PC-9 (cell line): ENCODE measurements at regions not wholly inside any gene's neighbourhood (a gene's known extent, or its start where the extent isn't known, plus 50 kb on each side); places are given as distances from the start of the nearest gene placed in this dataset.

Experiments used
- BruUV-seq: library from RNA; stranded (reverse); fragments of 400-500 nt; replicated peaks from 2 replicates; lab custom pipeline; 2021; lab: Mats Ljungman, UMichigan
- CTCF ChIA-PET: fragments of 300-600 bp; sonication (Branson Sonifier 250); formaldehyde crosslinking; loops from one replicate; lab custom pipeline; 2022; ENCODE audit warnings: antibody characterized with exemption; lab: Charles Lee
- POLR2A ChIA-PET: fragments of 300-600 bp; sonication (Branson Sonifier 250); formaldehyde crosslinking; loops from one replicate; lab custom pipeline; 2022; ENCODE audit warnings: antibody characterized with exemption; ENCODE audit not compliant: unreplicated experiment; lab: Charles Lee
- DNase-seq, 2 experiments: peaks; one replicate each; pipeline versions ENCODE4 v3.0.0 to v3.0.0-alpha.2; 2015 to 2022; ENCODE audit warnings: mixed read lengths in 1 of 2
- H2AFZ ChIP-seq: fragments of 200-600 bp; sonication (generic); 2 replicates; pipeline ENCODE4 v1.8.1; 2017; ENCODE audit warnings: antibody characterized with exemption
- H3F3A ChIP-seq: fragments of 200-600 bp; sonication (generic); 2 replicates; pipeline ENCODE4 v1.8.1; 2017; ENCODE audit warnings: antibody characterized with exemption, mild to moderate bottlenecking, low read depth; ENCODE audit not compliant: insufficient read depth
- H3K27ac ChIP-seq: fragments of 200-600 bp; sonication (generic); 2 replicates; pipeline ENCODE4 v1.6.1; 2016; ENCODE audit warnings: mixed run types
- H3K27me3 ChIP-seq: fragments of 200-600 bp; sonication (generic); 2 replicates; pipeline ENCODE4 v1.6.1; 2016; ENCODE audit warnings: low read depth, mixed run types; ENCODE audit not compliant: insufficient read depth
- H3K36me3 ChIP-seq: fragments of 200-600 bp; sonication (generic); 2 replicates; pipeline ENCODE4 v1.6.1; 2016; ENCODE audit warnings: low read depth, mixed run types
- H3K4me1 ChIP-seq: fragments of 200-600 bp; sonication (generic); replicated peaks from 2 replicates; pipeline ENCODE4 v1.6.1; 2016; ENCODE audit warnings: mixed run types; ENCODE audit not compliant: insufficient read depth
- H3K4me2 ChIP-seq: fragments of 200-600 bp; sonication (generic); 2 replicates; pipeline ENCODE4 v1.6.1; 2017; ENCODE audit warnings: mixed run types
- H3K4me3 ChIP-seq: fragments of 200-600 bp; sonication (generic); 2 replicates; pipeline ENCODE4 v1.6.1; 2016; ENCODE audit warnings: mixed run types
- H3K79me2 ChIP-seq: fragments of 200-600 bp; sonication (generic); 2 replicates; pipeline ENCODE4 v1.6.1; 2017; ENCODE audit warnings: low read depth, mixed run types
- H3K9me2 ChIP-seq: fragments of 200-600 bp; sonication (generic); 2 replicates; pipeline ENCODE4 v1.8.1; 2017; ENCODE audit warnings: mild to moderate bottlenecking; ENCODE audit not compliant: insufficient read depth
- H3K9me3 ChIP-seq: fragments of 200-600 bp; sonication (generic); 2 replicates; pipeline ENCODE4 v1.8.1; 2016; ENCODE audit warnings: low read depth; ENCODE audit not compliant: insufficient read depth
- H4K20me1 ChIP-seq: fragments of 200-600 bp; sonication (generic); 2 replicates; pipeline ENCODE4 v1.8.1; 2017; ENCODE audit not compliant: insufficient read depth
- EZH2 ChIP-seq: fragments of 200-600 bp; sonication (generic); IDR thresholded peaks from 2 replicates; pipeline ENCODE4 v1.8.0; 2017; ENCODE audit warnings: antibody characterized with exemption, low read depth
- intact Hi-C: fragments of 100-400 bp; cut with micrococcal nuclease; formaldehyde crosslinking; loops from one replicate; pipeline ENCODE4 v1.10.0; 2022; ENCODE audit not compliant: unreplicated experiment
- TF ChIP-seq, protein P1 (sequence below): fragments of 200-600 bp; sonication (generic); conservative IDR thresholded peaks from 2 replicates; pipeline ENCODE4 v1.6.1; 2017; ENCODE audit warnings: mixed run types, antibody characterized with exemption, mild to moderate bottlenecking, moderate library complexity

- intact Hi-C loops = no loop called here
- TF ChIP-seq EZH2 = no peak
- TF ChIP-seq, protein P1, sequence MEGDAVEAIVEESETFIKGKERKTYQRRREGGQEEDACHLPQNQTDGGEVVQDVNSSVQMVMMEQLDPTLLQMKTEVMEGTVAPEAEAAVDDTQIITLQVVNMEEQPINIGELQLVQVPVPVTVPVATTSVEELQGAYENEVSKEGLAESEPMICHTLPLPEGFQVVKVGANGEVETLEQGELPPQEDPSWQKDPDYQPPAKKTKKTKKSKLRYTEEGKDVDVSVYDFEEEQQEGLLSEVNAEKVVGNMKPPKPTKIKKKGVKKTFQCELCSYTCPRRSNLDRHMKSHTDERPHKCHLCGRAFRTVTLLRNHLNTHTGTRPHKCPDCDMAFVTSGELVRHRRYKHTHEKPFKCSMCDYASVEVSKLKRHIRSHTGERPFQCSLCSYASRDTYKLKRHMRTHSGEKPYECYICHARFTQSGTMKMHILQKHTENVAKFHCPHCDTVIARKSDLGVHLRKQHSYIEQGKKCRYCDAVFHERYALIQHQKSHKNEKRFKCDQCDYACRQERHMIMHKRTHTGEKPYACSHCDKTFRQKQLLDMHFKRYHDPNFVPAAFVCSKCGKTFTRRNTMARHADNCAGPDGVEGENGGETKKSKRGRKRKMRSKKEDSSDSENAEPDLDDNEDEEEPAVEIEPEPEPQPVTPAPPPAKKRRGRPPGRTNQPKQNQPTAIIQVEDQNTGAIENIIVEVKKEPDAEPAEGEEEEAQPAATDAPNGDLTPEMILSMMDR = no peak
- Histone ChIP-seq H3K27me3 (no peaks in the 10 kb centered on the region), H3K9me3 (no peaks in the 10 kb centered on the region), H3K36me3 (no peaks in the 10 kb centered on the region), H3K27ac (no peak overlapping the region), H3F3A (no peaks in the 10 kb centered on the region), H2AFZ (no peak overlapping the region), H4K20me1 (no peaks in the 10 kb centered on the region), H3K4me2 (no peak overlapping the region), H3K4me3 (no peak overlapping the region), H3K79me2 (no peaks in the 10 kb centered on the region), H3K4me1 (no peaks in the 10 kb centered on the region), H3K9me2 (no peaks in the 10 kb centered on the region)
- ChIA-PET CTCF (no interaction called here), POLR2A (no interaction called here)
- BruUV-seq = no TSS peak
- no peak for DNase-seq
Observed at GRCh38 chr5:126186210-126186609, 237.0 kb upstream of the GRAMD2B start.

DNA sequence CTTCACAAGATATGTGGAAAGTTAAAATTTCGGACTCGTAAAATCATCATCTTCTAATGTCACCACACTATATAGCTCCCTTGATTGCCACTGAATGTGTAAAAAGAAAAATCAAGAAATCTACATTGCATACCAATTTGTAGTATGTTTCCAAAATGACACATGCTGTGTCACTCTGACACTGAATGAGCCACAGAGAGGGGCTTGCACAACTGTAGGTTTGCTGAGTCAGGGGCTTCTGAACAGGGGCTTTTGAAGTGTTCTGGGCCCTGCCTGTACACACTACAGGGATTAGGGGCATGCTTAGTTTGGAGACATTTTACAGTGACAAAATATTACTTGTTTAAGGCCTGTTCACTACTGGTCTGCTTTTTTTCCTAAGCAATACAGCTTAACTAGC is 234.4 kb upstream of the GRAMD2B start:
- no TSS peak for BruUV-seq
- CTCF ChIA-PET = no interaction called here
- H3F3A ChIP-seq = no peaks in the 10 kb centered on the region
- H2AFZ ChIP-seq = no peak overlapping the region
- no peak overlapping the region for H3K27ac ChIP-seq
- no peak for DNase-seq
- POLR2A ChIA-PET = no interaction called here
- no peak for TF ChIP-seq EZH2
- TF ChIP-seq, protein P1 = no peak
- H3K27me3 ChIP-seq = no peaks in the 10 kb centered on the region
- H3K36me3 ChIP-seq = no peaks in the 10 kb centered on the region
- H3K4me1 ChIP-seq = no peaks in the 10 kb centered on the region
- intact Hi-C loops = no loop called here
- H4K20me1 ChIP-seq = no peaks in the 10 kb centered on the region
- no peak overlapping the region for H3K4me3 ChIP-seq
- H3K9me3 ChIP-seq = no peaks in the 10 kb centered on the region
- no peak overlapping the region for H3K4me2 ChIP-seq
- H3K9me2 ChIP-seq = no peaks in the 10 kb centered on the region
- no peaks in the 10 kb centered on the region for H3K79me2 ChIP-seq

GRCh38 chr5:126189231-126189630 is 234.0 kb upstream of the GRAMD2B start:
- Histone ChIP-seq H3K9me2 (no peaks in the 10 kb centered on the region), H3K4me2 (no peak overlapping the region), H2AFZ (no peak overlapping the region), H3F3A (no peaks in the 10 kb centered on the region), H3K4me1 (no peaks in the 10 kb centered on the region), H3K36me3 (no peaks in the 10 kb centered on the region), H3K27ac (no peak overlapping the region), H3K4me3 (no peak overlapping the region), H3K27me3 (no peaks in the 10 kb centered on the region), H4K20me1 (no peaks in the 10 kb centered on the region), H3K79me2 (no peaks in the 10 kb centered on the region), H3K9me3 (no peaks in the 10 kb centered on the region)
- BruUV-seq = no TSS peak
- TF ChIP-seq, protein P1 = no peak
- TF ChIP-seq EZH2 = no peak
- CTCF ChIA-PET = no interaction called here
- intact Hi-C loops = no loop called here
- POLR2A ChIA-PET = no interaction called here
- DNase-seq = no peak
